ENCODE measurements at regions not wholly inside any gene's neighbourhood (a gene's known extent, or its start where the extent isn't known, plus 50 kb on each side); places are given as distances from the start of the nearest gene placed in this dataset.

GRCh38 chr2:21683838-21684237, 560.1 kb downstream of the TDRD15 start:
- no peak for TF ChIP-seq CTCF (IDR thresholded peaks at IDR 0.05)
- TF ChIP-seq POLR2A (IDR thresholded peaks at IDR 0.05): no peak

Measured in testis (tissue), 2 donors.